ENCODE measurements at regions not wholly inside any gene's neighbourhood (a gene's known extent, or its start where the extent isn't known, plus 50 kb on each side); places are given as distances from the start of the nearest gene placed in this dataset.

DNA sequence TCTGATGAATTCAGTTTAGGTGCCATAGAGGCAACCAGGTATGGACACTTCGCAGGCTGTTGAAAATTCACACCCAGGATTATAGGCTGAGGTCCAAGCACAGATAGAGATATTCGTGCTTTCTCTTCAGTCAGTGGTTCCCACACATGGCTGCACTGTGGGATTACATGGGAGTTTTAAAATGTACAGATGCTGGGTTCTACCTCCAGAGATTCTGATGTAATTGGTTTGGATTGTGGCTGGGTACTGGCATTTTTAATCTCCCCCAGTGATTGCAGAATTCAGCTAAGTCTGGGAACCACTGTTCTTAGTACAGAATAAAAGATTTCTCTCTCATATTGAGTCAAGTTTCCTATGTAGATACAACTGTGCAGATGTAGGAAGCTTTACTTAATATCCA, 91.6 kb downstream of the FOXB1 start:
- DNase-seq (ENCODE audit: low spot score) = no peak

DNA sequence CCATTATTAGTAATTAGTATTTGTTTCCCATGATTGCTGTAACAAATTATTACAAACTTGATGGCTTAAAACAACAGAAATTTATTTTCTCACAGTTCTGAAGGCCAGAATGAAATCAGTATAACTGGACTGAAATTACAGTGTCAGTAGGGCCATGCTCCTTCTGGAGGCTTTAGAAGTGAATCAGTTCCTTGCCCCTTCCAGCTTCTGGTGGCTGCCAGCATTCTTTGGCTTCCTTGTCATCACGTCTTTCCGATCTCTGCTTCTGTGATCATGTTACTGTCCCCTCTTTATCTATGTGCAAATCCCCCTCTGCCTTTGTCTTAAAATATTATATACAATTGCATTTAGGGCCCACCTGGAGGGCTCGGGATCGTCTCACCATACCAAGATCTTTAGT, 92.0 kb downstream of the FOXB1 start:
- DNase-seq (ENCODE audit: low spot score) = no peak

DNA sequence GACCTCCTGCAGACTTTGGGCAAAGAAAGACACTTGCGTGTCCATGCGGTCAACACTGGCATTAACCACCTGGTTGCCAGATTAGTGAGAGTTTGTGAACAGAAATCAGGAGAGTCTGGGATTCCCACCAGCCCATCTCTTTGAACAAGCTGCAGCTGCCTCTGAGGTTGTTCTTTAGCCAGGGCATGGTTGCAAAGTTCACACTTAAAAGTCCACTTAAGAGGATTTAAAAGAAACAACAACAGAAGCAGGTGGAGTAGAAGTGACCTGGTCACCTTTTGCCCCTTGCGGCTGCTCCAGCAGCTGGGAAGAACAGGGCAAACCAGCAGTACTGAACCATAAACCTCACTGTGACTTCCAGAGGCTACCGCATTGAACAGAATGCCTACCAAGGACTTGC, 97.3 kb downstream of the FOXB1 start:
- DNase-seq (ENCODE audit: low spot score) = no peak

DNA sequence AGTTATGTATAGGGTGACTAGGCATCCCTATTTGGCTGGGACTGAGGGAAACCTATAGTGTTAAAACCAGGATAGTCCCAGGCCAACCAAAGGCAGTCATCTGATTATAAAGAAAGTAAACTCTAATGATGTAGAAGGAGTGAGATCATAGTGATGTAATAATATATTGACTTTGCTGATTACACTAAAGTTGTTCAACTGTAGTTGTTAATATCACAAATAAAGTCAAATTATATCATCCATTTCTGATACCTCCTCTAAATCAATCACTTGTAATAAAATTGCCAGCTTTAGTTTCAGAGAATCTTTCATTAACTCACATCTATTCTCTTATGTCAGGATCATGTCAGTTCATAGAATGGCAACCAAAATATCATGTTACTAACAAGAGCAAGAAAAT, 98.6 kb downstream of the FOXB1 start:
- no peak for DNase-seq (ENCODE audit: low spot score)

DNA sequence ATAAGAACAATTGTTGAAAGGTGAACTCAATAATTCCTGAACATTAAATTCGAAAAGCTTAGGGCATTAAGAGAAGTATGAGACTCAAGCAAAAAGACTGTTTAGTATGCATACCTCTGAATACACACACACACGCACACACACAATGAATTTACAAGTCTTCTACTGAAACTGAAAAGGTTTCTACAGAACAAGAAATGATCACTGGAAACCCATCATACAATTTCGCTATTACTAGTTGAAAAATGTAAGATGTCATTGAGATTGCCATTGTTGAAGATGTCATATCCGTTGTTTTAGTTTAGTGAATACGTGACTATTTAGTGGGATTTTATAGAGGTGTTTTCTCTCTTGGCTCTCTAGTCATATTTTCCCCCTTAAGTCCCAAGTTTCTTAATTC, 106.8 kb downstream of the FOXB1 start:
- no peak for DNase-seq (ENCODE audit: low spot score)

DNA sequence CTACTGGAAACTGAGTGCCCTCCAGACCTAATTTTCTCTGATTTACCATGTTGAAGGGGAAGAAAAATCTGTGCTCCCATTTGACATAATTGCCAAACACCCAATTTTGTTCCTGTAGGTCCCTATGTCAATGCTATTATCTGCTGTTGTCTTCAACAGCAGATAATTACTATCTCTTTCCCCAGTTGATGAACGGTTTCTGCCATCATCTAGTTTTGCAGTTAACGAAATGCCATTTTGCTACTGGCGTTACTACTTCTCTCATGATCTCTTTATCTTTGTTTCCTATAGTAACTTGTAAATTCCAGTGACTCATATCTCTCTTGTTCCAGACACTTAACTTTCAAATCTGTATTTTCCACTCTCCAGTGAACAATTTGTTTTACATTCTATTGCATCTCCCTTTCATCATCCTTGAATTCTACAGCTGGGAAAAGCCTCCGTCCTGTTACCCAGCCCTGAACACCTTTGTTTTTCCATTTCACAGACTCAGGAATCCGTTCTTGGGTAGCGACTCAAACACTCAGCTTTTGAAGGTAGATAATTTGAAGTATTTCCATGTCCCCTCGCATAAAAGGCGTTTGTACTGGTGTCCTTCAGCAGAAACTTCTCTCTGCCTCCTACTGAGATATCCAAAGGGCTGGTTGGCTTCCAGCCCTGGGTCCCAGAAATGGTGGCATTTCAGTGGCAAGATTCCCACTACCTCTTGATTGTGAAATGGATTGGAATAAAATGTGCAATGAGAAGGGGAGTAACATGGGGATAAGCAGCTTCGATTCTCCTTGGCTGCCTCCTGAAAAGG, 111.7 kb downstream of the FOXB1 start:
- DNase-seq (ENCODE audit: low spot score) = no peak

DNA sequence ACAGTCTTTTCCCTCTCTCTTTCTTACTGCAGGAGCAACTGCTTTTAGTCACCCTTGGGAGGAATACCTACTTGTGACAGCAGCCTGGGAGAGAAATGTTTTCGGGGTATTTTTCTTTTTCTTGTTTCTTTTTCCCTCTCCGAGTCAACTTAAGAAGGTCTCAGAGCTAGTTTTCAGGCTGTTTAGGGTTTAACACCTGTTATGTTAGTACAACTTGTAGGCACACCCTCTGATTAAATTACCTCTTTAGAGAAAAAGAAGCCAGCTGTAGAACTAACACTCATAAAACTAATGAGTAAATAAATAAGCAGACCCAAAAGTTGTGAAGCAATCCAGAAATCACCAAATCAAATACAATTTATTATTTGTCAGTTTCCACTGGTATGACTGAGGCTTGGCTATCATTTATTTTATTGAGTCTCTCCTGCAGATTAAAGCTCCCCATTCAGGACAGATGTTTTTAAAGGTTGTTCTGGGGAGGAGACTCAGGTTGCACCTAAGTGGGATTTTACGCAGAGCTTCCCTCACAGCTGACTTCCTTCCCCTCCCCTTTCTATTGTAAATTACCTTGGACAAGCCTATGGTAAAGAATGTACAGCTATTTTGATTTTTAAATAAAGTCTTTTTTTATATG, 112.5 kb downstream of the FOXB1 start:
- DNase-seq (ENCODE audit: low spot score) = no peak

DNA sequence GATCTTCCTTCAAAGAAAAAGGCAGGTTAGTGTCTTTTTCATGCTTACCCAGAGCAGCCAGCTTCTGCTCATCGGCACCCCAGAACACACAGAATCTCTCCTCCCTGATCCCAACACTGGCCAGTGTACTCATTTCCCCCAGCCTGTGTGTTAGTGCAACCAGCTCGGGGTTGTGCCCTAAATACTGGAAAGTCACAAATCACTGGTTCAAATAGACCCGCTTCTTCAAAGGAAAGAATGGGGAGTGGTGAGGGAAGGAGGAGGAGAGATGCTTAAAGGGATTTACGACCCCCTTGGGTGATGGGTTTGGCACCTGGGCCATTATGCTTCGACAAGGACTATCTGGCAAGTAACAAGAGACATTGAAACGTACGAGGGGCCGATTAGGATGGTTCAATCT, 114.0 kb downstream of the FOXB1 start:
- no peak for DNase-seq (ENCODE audit: low spot score)

DNA sequence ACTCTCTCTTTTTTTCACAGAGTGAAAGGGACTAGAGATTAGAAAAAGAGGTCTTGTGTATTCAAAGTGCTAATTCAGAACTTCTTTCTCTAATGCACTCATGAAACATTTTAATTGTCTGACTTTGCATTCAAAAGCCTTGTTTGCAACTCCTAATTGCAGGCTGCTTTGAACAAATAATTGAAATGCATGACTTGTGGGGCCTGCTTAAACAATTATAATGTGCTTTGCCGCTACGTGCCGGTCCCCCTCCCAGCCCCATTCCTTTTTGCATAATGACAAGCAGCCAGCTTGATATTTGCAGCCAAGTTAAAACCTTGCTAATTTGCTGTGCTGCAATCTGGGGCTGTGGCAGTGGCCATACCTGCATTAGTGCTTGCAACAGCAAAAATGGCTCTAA, 114.5 kb downstream of the FOXB1 start:
- DNase-seq (ENCODE audit: low spot score) = no peak

DNA sequence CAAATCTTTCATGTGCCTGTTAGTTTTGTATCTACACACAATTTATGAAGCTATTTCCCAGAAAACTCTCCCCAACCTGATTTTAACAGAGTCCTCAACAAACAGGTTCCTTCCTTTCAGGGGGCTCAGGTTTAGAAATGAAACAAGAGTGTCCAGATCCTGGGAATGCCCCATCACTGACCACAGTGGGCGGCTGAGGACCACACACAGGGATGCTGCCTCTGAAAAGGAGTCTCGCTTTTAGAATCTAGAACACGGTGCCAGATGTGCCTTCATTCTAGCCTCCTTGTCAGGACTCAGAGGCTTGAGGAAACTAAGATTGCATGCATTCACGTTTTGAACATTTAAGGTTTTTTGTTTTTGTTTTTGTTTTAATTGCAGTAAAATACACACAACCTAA, 115.0 kb downstream of the FOXB1 start:
- no peak for DNase-seq (ENCODE audit: low spot score)

DNA sequence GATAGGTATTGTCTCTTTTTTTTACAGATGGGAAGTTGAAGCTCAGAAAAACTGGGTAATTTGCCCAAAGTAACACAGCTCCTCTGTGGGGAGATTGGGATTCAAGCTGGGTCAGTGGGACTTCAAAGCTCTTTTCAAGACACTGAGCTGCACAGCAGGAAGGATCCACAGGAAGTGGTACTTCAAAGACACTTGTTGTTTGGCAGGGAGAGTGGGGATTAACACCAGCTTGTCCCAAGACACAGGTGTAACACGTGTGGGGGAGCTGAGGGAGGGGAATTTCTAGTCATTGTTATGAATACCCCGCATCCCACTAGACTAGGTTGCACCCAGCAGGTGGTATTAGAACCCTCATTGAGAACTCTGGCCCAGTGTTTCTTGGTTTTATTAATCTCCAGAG, 116.0 kb downstream of the FOXB1 start:
- DNase-seq (ENCODE audit: low spot score) = no peak

DNA sequence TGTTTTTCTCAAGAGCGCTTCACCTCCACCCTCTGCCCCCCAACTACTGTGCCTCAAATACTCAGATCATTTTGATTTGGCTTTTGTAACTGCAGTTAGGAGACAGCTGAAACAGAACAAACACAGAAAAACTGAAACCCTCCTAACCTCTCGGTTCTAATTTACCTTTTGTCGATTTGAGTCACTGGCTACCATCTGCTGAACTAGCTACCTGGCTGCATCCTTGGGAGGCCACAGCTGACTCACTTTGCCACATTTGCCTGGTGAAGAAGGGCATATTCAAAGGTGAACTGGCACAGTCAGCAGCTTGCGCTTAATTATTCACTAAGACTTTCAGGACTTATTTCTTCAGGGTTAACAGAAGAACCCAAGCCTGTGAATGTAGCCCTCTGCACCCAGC, 117.7 kb downstream of the FOXB1 start:
- no peak for DNase-seq (ENCODE audit: low spot score)

DNA sequence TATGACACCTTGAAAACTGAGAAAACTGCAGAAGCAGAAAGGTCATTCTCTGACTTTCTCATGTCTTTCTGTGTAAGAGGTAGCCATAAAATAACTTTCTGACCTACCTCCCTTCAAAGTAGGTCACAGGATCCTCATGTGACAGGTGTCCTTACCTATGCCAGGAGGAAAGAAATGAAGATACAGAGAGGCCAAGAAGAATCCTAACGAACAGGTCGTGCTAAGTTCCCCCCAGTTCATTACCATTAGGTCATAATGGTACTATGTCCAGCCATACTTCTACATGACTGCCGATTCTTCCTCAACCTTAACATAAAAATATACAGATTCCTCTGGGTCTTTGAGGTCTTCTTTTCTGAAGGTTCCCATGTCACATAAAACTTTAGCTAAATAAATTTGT, 118.6 kb downstream of the FOXB1 start:
- DNase-seq (ENCODE audit: low spot score) = no peak

DNA sequence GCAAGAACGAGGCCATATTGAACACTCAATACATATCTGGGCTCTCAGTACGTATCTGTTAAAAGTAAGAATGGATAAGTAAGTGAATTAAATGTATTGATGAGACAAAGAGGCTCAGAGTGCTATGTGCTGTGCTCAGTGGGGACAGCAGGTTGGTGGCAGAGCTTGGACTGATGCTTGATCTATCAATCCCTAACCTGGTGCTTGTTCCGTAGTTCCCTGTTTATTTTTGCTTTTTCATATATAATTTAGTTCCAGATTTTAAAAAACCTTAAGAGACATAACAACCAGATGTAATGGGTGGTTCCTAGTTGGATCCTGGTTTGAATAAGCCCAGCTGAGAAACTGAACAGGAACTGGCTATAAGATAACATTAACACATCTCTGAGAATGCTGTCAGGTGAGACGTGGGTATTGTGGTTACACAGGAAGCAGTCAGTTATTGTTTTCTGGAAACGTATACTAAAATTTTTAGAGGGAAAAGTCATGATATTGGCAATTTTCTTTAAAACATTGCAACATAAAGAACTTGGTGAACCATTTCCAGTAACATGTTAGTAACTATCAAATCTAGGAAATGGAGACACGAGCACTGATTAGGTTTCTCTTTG, 120.5 kb downstream of the FOXB1 start:
- DNase-seq (ENCODE audit: low spot score) = no peak

DNA sequence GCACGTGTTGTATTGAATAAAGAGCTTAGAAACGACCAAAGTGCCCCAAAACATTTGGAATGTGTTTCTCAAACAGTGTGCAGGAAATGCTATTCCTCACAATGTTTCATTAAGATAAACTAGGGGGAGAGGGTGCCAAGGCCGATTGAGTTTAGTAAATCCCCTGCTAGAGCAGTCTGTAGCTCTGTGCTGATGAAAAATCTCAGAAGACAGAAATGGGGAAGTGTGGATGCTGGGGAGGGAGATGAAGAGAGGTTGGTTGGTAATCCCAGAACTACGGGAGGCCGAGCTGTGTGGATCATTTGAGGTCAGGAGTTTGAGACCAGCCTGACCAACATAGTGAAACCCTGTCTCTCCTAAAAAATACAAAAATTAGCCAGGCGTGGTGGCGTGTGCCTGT, 121.2 kb downstream of the FOXB1 start:
- DNase-seq (ENCODE audit: low spot score) = no peak

DNA sequence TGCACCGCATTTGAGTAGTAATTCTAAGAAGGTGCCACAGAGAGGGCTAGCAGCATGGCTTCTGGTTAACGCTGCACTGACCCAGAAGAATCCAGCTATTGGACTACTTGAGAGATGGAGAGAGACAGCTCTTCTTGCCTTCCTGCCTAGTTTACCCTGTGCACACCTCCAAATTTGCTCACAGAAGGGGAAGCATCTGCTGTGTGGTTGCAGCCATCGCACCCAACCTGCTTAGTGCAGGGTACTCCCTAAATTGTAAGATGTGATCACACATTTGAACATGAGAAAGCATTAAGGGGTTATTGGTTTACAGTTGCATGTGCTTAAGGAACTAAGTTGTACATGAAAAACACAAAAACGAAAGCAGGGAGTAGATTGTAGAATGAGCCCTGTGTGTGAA, 122.1 kb downstream of the FOXB1 start:
- DNase-seq (ENCODE audit: low spot score) = no peak

DNA sequence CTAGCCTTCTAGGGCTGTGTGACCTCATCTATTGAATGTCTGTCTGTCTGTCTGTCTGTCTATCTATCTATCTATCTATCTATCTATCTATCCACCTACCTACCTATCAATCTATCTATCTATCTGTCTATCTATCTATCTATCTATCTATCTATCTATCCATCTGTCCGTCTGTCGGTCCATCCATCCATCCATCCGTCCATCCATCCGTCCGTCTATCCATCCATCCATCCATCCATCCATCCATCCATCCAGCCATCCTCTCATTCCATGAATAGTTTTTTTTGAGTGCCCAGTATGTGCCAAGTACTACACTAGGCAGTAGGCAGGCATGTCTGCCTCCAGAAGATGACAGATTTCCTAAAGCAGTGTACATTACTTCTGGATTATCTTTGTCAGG, 122.5 kb downstream of the FOXB1 start:
- no peak for DNase-seq (ENCODE audit: low spot score)

DNA sequence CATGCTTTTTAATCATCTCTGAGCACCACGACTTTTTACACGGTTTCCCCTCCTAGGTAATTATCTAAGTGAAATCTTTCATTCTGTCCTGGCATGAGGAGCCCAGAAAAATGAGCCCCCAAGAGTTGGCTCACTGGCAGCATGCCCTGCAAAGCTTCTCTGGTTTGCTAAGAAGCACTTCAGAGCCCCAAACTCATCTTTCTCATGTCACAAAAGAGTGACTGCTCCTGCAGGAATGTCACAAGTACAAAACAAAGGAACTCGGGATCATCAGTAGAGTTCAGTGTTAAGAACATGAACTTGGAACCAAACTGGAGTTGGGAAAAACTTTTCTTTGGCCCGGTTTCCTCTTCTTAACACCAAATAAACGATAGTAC, 123.9 kb downstream of the FOXB1 start:
- DNase-seq (ENCODE audit: low spot score) = peak; percentile 69

DNA sequence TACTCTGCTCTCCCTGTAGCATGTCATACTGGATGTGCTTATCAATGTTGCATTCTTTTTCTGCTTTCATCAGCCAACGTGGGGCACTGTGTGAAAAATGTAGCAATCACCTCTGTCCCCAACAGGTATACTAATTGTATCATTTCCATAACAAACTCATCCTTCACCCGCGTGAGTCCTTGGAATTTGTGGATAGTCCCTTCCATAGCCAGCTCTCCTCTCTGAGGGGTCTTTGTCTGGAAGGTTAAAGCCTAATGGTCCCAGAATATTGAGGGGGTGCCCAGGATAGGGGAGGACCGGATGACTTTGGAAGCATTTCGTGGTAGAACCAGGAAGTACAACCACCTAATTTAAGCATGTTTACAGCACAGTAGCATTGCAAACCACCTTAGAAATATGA, 124.6 kb downstream of the FOXB1 start:
- DNase-seq (ENCODE audit: low spot score) = no peak

DNA sequence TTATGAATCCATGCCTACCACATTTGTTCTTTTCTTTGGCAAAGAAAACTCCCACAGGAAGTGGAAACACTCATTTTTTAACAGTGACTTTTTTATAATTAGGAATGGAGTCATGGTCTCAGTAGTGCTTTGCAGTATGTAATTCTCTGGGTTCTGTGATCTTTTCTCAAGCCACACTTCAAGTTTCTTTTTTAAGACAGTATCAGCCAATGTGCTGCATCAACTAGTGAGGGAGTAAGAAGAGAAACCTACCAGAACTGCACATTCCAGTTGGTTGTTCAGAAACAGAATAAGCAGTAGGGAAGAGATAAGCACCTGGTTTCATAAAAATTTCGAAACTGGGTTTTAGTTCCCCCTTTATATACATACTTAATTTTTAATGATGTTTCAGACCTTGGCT, 126.3 kb downstream of the FOXB1 start:
- DNase-seq (ENCODE audit: low spot score) = no peak

DNA sequence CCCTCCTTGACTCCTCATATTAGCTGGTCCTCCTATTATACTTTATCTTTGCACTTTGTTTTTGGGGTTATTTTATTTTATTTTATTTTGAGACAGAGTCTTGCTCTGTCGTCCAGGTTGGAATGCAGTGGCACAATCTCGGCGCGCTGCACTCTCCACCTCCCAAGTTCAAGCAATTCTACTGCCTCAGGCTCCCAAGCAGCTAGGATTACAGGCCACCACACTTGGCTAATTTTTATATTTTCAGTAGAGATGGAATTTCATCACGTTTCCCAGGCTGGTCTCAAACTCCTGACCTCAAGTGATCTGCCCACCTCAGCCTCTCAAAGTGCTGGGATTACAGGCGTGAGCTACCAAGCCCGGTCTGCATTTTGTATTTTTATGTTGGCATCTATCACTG, 126.7 kb downstream of the FOXB1 start:
- DNase-seq (ENCODE audit: low spot score) = no peak

DNA sequence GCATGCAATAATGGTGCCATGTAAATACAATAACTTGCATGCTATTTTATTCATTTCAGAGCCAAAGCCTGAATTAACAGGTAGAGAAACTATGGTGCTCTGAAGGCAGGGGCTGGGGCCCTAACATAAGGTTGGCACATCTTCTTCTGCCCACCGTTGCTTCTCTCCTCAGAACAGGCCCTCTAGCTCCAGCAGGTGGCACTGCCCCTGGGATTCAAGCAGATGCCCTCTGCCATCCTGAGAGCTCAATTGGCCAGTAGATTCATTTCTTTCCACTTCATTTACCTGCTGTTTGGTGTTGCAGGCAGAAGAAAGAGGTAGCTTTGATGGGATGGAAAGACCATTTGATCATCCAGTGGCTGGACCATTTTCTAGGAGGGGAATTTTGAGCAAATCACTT, 130.5 kb downstream of the FOXB1 start:
- no peak for DNase-seq (ENCODE audit: low spot score)

DNA sequence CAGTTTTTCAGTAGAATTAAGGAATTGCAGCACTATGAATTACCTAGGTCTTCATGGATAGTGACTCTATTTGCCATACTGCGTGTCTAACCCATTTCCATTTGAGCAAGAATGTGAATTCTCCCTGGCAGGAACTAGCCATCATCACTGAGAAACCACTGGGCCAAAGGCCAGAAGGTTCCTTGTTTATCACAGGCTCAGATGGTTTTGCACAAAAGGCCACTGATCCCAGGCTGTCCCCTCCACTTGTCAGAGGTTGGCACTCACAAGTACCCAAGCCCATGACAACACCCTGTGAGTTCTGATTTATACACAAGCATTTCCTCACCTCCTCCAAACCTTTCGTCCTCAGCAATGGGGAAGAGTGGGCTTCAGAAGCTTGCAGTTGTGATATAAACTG, 131.8 kb downstream of the FOXB1 start:
- DNase-seq (ENCODE audit: low spot score) = peak; percentile 94

Measured in pons (tissue), 1 donor.